ENCODE measurements at regions not wholly inside any gene's neighbourhood (a gene's known extent, or its start where the extent isn't known, plus 50 kb on each side); places are given as distances from the start of the nearest gene placed in this dataset.

- Histone ChIP-seq H3K36me3 (ENCODE audit: insufficient read depth, low read length) (no peaks in the 10 kb centered on the region), H3K9ac (ENCODE audit: low read depth, low read length) (no peak overlapping the region), H3K9me3 (ENCODE audit: control insufficient read depth, insufficient read depth, low read length) (0 out of 2 replicates have a peak, but pooled peaks cover 4% of the 10 kb centered on the region)
Measured at GRCh38 chrX:113058634-113059033, 218.0 kb upstream of the AMOT start.

DNA sequence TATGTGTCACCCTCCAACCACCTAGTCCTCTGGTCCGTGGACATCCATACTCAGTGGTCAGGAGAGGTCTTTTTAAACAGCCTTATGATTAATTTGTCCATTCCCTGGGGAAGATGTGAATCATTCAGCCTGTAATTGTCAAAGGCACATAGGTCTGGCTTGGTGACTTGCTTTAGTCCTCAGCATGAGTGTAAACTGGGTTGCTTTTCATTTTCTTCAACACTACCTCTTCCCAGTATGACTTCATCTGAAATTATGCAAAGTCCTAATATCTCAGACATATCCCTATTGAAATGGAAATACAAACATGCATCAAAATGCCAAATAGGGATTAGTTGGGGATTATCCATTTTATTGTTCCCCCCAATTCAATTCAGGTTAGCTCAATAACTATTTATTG lies 208.3 kb upstream of the AMOT start:
- no peaks in the 10 kb centered on the region for H3K9me3 ChIP-seq (ENCODE audit: control insufficient read depth, insufficient read depth, low read length)
- H3K36me3 ChIP-seq (ENCODE audit: insufficient read depth, low read length) = no peaks in the 10 kb centered on the region
- H3K9ac ChIP-seq (ENCODE audit: low read depth, low read length) = no peak overlapping the region
- no peaks in the 10 kb centered on the region for H3K4me1 ChIP-seq (ENCODE audit: insufficient read depth, low read length)

More at GRCh38 chrX:113058634-113059033, 218.0 kb upstream of the AMOT start:
- no peaks in the 10 kb centered on the region for H3K4me1 ChIP-seq (ENCODE audit: insufficient read depth, low read length)

DNA sequence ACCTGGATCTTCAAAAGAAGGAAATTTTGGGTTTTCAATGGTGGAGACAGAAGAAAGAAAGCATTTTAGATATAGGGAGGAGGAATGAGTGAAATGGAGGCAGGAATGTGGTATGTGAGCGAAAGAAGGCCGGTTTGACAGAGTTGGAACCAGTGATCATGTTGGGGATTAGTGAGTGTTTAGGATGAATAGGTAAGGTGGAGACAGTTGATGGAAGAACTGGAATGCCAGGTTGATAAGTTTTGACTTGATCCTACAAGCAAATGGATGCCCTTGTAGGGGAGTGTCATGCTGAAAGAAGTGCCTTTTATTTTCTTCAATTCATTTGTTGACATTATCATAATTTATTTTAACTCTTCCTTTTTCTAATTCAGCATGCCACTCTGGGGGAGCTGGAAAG lies 207.8 kb upstream of the AMOT start:
- Histone ChIP-seq H3K9ac (ENCODE audit: low read depth, low read length) (no peak overlapping the region), H3K9me3 (ENCODE audit: control insufficient read depth, insufficient read depth, low read length) (no peaks in the 10 kb centered on the region), H3K36me3 (ENCODE audit: insufficient read depth, low read length) (no peaks in the 10 kb centered on the region), H3K4me1 (ENCODE audit: insufficient read depth, low read length) (no peaks in the 10 kb centered on the region)

DNA sequence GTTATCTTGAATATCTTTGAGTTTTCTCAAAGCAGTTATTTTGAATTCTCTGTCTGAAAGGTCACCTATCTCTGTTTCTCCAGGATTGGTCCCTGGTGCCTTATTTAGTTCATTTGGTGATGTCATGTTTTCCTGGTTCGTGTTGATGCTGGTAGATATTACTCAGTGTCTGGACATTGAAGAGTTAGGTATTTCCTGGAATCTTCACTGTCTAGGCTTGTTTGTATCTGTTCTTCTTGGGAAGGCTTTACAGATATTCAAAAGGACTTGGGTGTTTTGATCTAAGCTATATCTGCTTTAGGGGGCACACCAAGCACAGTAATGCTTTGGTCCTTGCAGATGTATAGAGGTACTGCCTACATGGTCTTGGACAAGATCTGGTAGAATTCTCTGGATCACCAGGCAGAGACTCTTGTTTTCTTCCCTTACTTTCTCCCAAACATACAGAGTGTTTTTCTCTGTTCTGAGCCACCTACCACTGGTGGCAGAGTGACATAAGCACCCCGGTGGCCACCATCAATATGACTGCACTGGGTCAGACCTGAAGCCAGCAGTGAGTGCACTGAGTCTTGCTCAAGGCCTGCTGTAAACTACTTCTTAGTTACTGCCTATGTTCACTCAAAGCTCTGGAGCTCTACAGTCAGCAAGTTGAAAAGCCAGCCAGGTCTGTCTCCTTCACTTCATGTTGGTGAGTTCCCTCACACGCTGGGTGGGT lies 193.5 kb upstream of the AMOT start:
- no peaks in the 10 kb centered on the region for H3K4me1 ChIP-seq (ENCODE audit: insufficient read depth, low read length)
- H3K36me3 ChIP-seq (ENCODE audit: insufficient read depth, low read length) = no peaks in the 10 kb centered on the region
- H3K9me3 ChIP-seq (ENCODE audit: control insufficient read depth, insufficient read depth, low read length) = no peaks in the 10 kb centered on the region
- H3K9ac ChIP-seq (ENCODE audit: low read depth, low read length) = no peak overlapping the region

- no peaks in the 10 kb centered on the region for H3K9me3 ChIP-seq (ENCODE audit: control insufficient read depth, insufficient read depth, low read length)
- no peak overlapping the region for H3K9ac ChIP-seq (ENCODE audit: low read depth, low read length)
- no peaks in the 10 kb centered on the region for H3K4me1 ChIP-seq (ENCODE audit: insufficient read depth, low read length)
- no peaks in the 10 kb centered on the region for H3K36me3 ChIP-seq (ENCODE audit: insufficient read depth, low read length)
Measured at GRCh38 chrX:113019958-113020357, 179.3 kb upstream of the AMOT start.

DNA sequence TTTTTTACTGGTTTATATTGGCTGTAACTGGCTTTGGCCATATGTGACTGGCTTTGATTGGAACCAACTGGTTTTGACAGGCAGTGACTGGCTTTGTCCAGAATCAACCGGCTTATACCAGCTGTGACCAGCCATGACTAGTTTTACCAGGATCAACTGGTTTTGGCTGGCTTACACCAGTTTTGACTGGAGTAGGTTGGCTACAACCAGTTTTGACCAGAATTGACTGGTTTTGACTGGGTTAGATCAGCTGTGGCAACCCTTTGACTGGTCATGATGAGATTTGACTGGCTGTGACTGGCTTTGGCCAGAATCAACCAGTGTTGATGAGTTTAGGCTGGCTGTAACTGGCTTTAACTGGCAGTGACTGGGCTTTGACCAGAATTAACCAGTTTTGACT lies 169.2 kb upstream of the AMOT start:
- Histone ChIP-seq H3K9ac (ENCODE audit: low read depth, low read length) (no peak overlapping the region), H3K9me3 (ENCODE audit: control insufficient read depth, insufficient read depth, low read length) (no peaks in the 10 kb centered on the region; the same call in 1 of the 2 replicates), H3K4me1 (ENCODE audit: insufficient read depth, low read length) (no peaks in the 10 kb centered on the region), H3K36me3 (ENCODE audit: insufficient read depth, low read length) (no peaks in the 10 kb centered on the region)

GRCh38 chrX:113009029-113009428 lies 168.4 kb upstream of the AMOT start:
- no peaks in the 10 kb centered on the region for H3K36me3 ChIP-seq (ENCODE audit: insufficient read depth, low read length)
- H3K4me1 ChIP-seq (ENCODE audit: insufficient read depth, low read length) = no peaks in the 10 kb centered on the region
- no peaks in the 10 kb centered on the region; the same call in 1 of the 2 replicates for H3K9me3 ChIP-seq (ENCODE audit: control insufficient read depth, insufficient read depth, low read length)
- H3K9ac ChIP-seq (ENCODE audit: low read depth, low read length) = no peak overlapping the region

- H3K4me1 ChIP-seq (ENCODE audit: insufficient read depth, low read length) = no peaks in the 10 kb centered on the region
- H3K9me3 ChIP-seq (ENCODE audit: control insufficient read depth, insufficient read depth, low read length) = no peaks in the 10 kb centered on the region
- no peak overlapping the region for H3K9ac ChIP-seq (ENCODE audit: low read depth, low read length)
- no peaks in the 10 kb centered on the region for H3K36me3 ChIP-seq (ENCODE audit: insufficient read depth, low read length)
Measured at GRCh38 chrX:113001836-113002235, 161.2 kb upstream of the AMOT start.

DNA sequence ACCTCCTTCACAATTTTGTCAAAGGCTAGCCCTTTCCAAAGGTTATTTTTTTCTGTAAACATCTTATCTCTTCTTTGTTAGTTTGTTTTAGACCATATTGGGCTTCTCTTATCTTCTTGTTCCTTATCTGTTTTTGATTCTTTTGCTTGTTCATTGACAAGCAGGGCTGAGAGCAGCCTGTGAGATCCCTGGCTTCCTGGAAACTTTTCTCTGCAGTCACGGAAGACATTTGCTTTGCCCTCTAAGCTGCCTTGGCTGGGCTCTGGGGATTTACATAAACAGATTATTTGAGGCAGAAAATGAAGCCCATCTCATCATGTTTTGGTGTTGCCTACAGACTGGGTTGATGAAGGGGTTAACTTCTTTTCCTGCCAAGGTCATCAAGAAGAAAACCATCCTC lies 157.4 kb upstream of the AMOT start:
- Histone ChIP-seq H3K4me1 (ENCODE audit: insufficient read depth, low read length) (no peaks in the 10 kb centered on the region), H3K9ac (ENCODE audit: low read depth, low read length) (no peak overlapping the region), H3K36me3 (ENCODE audit: insufficient read depth, low read length) (no peaks in the 10 kb centered on the region), H3K9me3 (ENCODE audit: control insufficient read depth, insufficient read depth, low read length) (no peaks in the 10 kb centered on the region)

DNA sequence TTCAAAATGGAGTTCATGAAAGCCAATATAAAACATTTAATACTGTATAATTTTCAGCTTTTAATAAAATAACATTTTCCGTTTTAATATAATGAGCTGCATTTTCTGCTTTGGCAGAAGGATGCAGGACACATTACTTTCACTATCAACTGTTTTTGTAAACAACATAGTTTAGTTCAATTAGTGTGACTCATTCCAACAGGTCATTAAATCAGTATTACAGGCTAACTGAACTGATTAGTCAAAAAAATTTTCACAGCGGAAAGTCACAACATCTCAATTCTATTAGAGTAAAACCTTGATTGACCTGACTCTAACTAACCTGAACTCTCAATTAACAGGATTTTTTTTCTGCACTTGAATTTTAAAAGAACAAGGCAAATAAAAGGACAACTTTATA lies 151.2 kb upstream of the AMOT start:
- H3K9me3 ChIP-seq (ENCODE audit: control insufficient read depth, insufficient read depth, low read length) = no peaks in the 10 kb centered on the region
- H3K4me1 ChIP-seq (ENCODE audit: insufficient read depth, low read length) = no peaks in the 10 kb centered on the region
- H3K36me3 ChIP-seq (ENCODE audit: insufficient read depth, low read length) = no peaks in the 10 kb centered on the region
- H3K9ac ChIP-seq (ENCODE audit: low read depth, low read length) = no peak overlapping the region

GRCh38 chrX:112979879-112980278 lies 139.2 kb upstream of the AMOT start:
- H3K4me1 ChIP-seq (ENCODE audit: insufficient read depth, low read length) = no peaks in the 10 kb centered on the region
- no peaks in the 10 kb centered on the region; the same call in 1 of the 2 replicates for H3K9me3 ChIP-seq (ENCODE audit: control insufficient read depth, insufficient read depth, low read length)
- no peaks in the 10 kb centered on the region for H3K36me3 ChIP-seq (ENCODE audit: insufficient read depth, low read length)
- no peak overlapping the region for H3K9ac ChIP-seq (ENCODE audit: low read depth, low read length)

GRCh38 chrX:112968351-112969133 lies 127.9 kb upstream of the AMOT start:
- Histone ChIP-seq H3K4me1 (ENCODE audit: insufficient read depth, low read length) (no peaks in the 10 kb centered on the region), H3K9me3 (ENCODE audit: control insufficient read depth, insufficient read depth, low read length) (no peaks in the 10 kb centered on the region), H3K9ac (ENCODE audit: low read depth, low read length) (no peak overlapping the region), H3K36me3 (ENCODE audit: insufficient read depth, low read length) (no peaks in the 10 kb centered on the region)

DNA sequence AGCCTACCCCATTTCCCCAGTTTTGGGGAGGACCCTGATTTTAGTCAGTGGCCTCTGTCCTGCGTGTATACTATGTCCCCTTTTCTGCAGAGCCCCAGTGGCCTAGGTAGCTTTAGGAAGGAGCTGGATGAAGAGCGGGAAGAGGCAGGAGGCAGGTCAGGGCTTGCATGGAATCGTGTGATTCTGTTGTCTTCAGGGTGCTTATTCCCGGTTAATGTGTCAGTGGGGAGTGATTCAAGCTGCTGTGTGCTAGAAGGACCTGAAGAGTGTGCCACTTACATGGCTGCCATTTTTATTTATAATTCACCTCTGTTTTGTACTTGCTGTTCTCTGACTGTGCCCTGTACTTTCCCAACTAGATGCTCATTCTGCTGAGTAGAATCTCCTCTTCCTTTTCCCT lies 127.3 kb upstream of the AMOT start:
- H3K9me3 ChIP-seq (ENCODE audit: control insufficient read depth, insufficient read depth, low read length) = no peaks in the 10 kb centered on the region
- no peaks in the 10 kb centered on the region for H3K36me3 ChIP-seq (ENCODE audit: insufficient read depth, low read length)
- no peaks in the 10 kb centered on the region for H3K4me1 ChIP-seq (ENCODE audit: insufficient read depth, low read length)

GRCh38 chrX:112967341-112967740 lies 126.7 kb upstream of the AMOT start:
- no peaks in the 10 kb centered on the region for H3K4me1 ChIP-seq (ENCODE audit: insufficient read depth, low read length)
- H3K36me3 ChIP-seq (ENCODE audit: insufficient read depth, low read length) = no peaks in the 10 kb centered on the region
- no peak overlapping the region for H3K9ac ChIP-seq (ENCODE audit: low read depth, low read length)
- H3K9me3 ChIP-seq (ENCODE audit: control insufficient read depth, insufficient read depth, low read length) = no peaks in the 10 kb centered on the region

More for the DNA sequence above, 127.3 kb upstream of the AMOT start:
- no peak overlapping the region for H3K9ac ChIP-seq (ENCODE audit: low read depth, low read length)

DNA sequence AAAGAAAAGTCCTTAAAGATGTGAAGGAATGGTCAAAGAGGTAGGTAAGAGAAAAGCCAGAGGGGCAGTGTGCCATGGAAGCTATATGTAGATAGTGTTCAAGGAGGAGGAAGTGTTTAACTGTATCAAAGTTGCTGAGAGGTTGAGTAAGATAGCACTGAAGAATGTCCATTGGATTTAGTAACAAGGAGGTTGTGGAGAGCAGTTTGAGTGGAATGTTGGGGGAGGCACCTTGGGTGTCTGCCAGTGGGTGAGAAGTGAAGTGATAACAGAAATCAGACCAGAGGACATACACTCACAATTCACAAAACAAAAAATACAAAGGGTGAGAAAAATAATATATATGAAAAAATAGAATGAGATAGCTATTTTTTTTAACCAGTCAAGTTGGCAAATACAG lies 121.3 kb upstream of the AMOT start:
- Histone ChIP-seq H3K9ac (ENCODE audit: low read depth, low read length) (no peak overlapping the region), H3K36me3 (ENCODE audit: insufficient read depth, low read length) (no peaks in the 10 kb centered on the region), H3K9me3 (ENCODE audit: control insufficient read depth, insufficient read depth, low read length) (no peaks in the 10 kb centered on the region), H3K4me1 (ENCODE audit: insufficient read depth, low read length) (no peaks in the 10 kb centered on the region)

Data from ES-I3 (cell line).